ENCODE measurements at regions not wholly inside any gene's neighbourhood (a gene's known extent, or its start where the extent isn't known, plus 50 kb on each side); places are given as distances from the start of the nearest gene placed in this dataset.
"Not testable (repeated sequence)": the region's sequence is repeated elsewhere in the genome, so short reads cannot be mapped to it uniquely, and the experiment has no call there.

GRCh38 chr1:215432483-215433227 lies 134.4 kb upstream of the KCTD3 start:
- DNase-seq, H3K27me3 ChIP-seq, H3K4me3 ChIP-seq, H3K36me3 ChIP-seq, H3K9me3 ChIP-seq: not testable (repeated sequence)

GRCh38 chr1:215433237-215433636 lies 133.9 kb upstream of the KCTD3 start:
- Histone ChIP-seq H3K9me3 (peaks cover 3% of the 10 kb centered on the region; the same call in 1 of the 2 replicates), H3K27me3 (no peaks in the 10 kb centered on the region), H3K4me3 (no peak overlapping the region), H3K36me3 (no peaks in the 10 kb centered on the region)
- no peak for DNase-seq

GRCh38 chr1:215439549-215439948 lies 127.6 kb upstream of the KCTD3 start:
- H3K4me3 ChIP-seq: no peak overlapping the region
- no peak for DNase-seq
- H3K9me3 ChIP-seq: peaks cover 11% of the 10 kb centered on the region
- no peaks in the 10 kb centered on the region for H3K27me3 ChIP-seq
- H3K36me3 ChIP-seq: no peaks in the 10 kb centered on the region

GRCh38 chr1:215444715-215445414 lies 122.2 kb upstream of the KCTD3 start:
- Histone ChIP-seq H3K27me3 (no peaks in the 10 kb centered on the region), H3K4me3 (no peak overlapping the region), H3K9me3 (no peaks in the 10 kb centered on the region; the same call in none of the 2 replicates), H3K36me3 (no peaks in the 10 kb centered on the region)
- no peak for DNase-seq

GRCh38 chr1:215448014-215448413 lies 119.1 kb upstream of the KCTD3 start:
- not testable (repeated sequence) for H3K27me3 ChIP-seq, H3K9me3 ChIP-seq, DNase-seq

GRCh38 chr1:215449147-215449546 lies 118.0 kb upstream of the KCTD3 start:
- H3K27me3 ChIP-seq, H3K4me3 ChIP-seq, DNase-seq, H3K9me3 ChIP-seq, H3K36me3 ChIP-seq: not testable (repeated sequence)

More at GRCh38 chr1:215448014-215448413, 119.1 kb upstream of the KCTD3 start:
- H3K36me3 ChIP-seq, H3K4me3 ChIP-seq: not testable (repeated sequence)

GRCh38 chr1:215453440-215453839 lies 113.7 kb upstream of the KCTD3 start:
- Histone ChIP-seq H3K9me3 (no peaks in the 10 kb centered on the region), H3K4me3 (no peak overlapping the region), H3K27me3 (no peaks in the 10 kb centered on the region), H3K36me3 (no peaks in the 10 kb centered on the region)
- no peak for DNase-seq

GRCh38 chr1:215457213-215457612 lies 109.9 kb upstream of the KCTD3 start:
- no peaks in the 10 kb centered on the region for H3K9me3 ChIP-seq
- no peak for DNase-seq

GRCh38 chr1:215458104-215458503 lies 109.0 kb upstream of the KCTD3 start:
- no peak overlapping the region for H3K4me3 ChIP-seq
- DNase-seq: no peak
- no peaks in the 10 kb centered on the region for H3K27me3 ChIP-seq
- no peaks in the 10 kb centered on the region for H3K9me3 ChIP-seq
- no peaks in the 10 kb centered on the region for H3K36me3 ChIP-seq

More at GRCh38 chr1:215457213-215457612, 109.9 kb upstream of the KCTD3 start:
- H3K36me3 ChIP-seq: no peaks in the 10 kb centered on the region
- H3K27me3 ChIP-seq: no peaks in the 10 kb centered on the region
- no peak overlapping the region for H3K4me3 ChIP-seq

- H3K27me3 ChIP-seq: no peaks in the 10 kb centered on the region
- DNase-seq: no peak
- no peaks in the 10 kb centered on the region for H3K36me3 ChIP-seq
Measured at GRCh38 chr1:215458562-215458961, 108.5 kb upstream of the KCTD3 start.

GRCh38 chr1:215459136-215459535 lies 108.0 kb upstream of the KCTD3 start:
- Histone ChIP-seq H3K4me3 (no peak overlapping the region), H3K36me3 (no peaks in the 10 kb centered on the region), H3K27me3 (no peaks in the 10 kb centered on the region), H3K9me3 (no peaks in the 10 kb centered on the region)
- no peak for DNase-seq

More at GRCh38 chr1:215458562-215458961, 108.5 kb upstream of the KCTD3 start:
- Histone ChIP-seq H3K9me3 (no peaks in the 10 kb centered on the region), H3K4me3 (no peak overlapping the region)

- H3K36me3 ChIP-seq: no peaks in the 10 kb centered on the region
- no peaks in the 10 kb centered on the region for H3K27me3 ChIP-seq
- DNase-seq: no peak
- no peak overlapping the region for H3K4me3 ChIP-seq
- H3K9me3 ChIP-seq: no peaks in the 10 kb centered on the region
Measured at GRCh38 chr1:215466361-215466760, 100.7 kb upstream of the KCTD3 start.

- no peaks in the 10 kb centered on the region for H3K27me3 ChIP-seq
- no peaks in the 10 kb centered on the region; the same call in 1 of the 2 replicates for H3K9me3 ChIP-seq
- H3K36me3 ChIP-seq: no peaks in the 10 kb centered on the region
- H3K4me3 ChIP-seq: no peak overlapping the region
- DNase-seq: no peak
Measured at GRCh38 chr1:215471463-215471862, 95.6 kb upstream of the KCTD3 start.

- Histone ChIP-seq H3K36me3 (no peaks in the 10 kb centered on the region), H3K27me3 (no peaks in the 10 kb centered on the region), H3K4me3 (no peak overlapping the region), H3K9me3 (peaks cover 3% of the 10 kb centered on the region)
- DNase-seq: no peak
Measured at GRCh38 chr1:215472723-215473122, 94.4 kb upstream of the KCTD3 start.

- H3K4me3 ChIP-seq: no peak overlapping the region
- no peaks in the 10 kb centered on the region for H3K27me3 ChIP-seq
- peaks cover 8% of the 10 kb centered on the region for H3K9me3 ChIP-seq
- DNase-seq: no peak
- no peaks in the 10 kb centered on the region for H3K36me3 ChIP-seq
Measured at GRCh38 chr1:215473943-215474342, 93.2 kb upstream of the KCTD3 start.

- Histone ChIP-seq H3K27me3 (no peaks in the 10 kb centered on the region), H3K9me3 (peaks cover 8% of the 10 kb centered on the region), H3K4me3 (no peak overlapping the region), H3K36me3 (no peaks in the 10 kb centered on the region)
- DNase-seq: peak; percentile 6
Measured at GRCh38 chr1:215474940-215475339, 92.2 kb upstream of the KCTD3 start.

GRCh38 chr1:215475796-215476481 lies 91.2 kb upstream of the KCTD3 start:
- DNase-seq: peak; percentile 65
- no peaks in the 10 kb centered on the region for H3K36me3 ChIP-seq
- H3K27me3 ChIP-seq: no peaks in the 10 kb centered on the region
- peaks cover 8% of the 10 kb centered on the region for H3K9me3 ChIP-seq
- H3K4me3 ChIP-seq: no peak overlapping the region
